ENCODE measurements at regions not wholly inside any gene's neighbourhood (a gene's known extent, or its start where the extent isn't known, plus 50 kb on each side); places are given as distances from the start of the nearest gene placed in this dataset.

DNA sequence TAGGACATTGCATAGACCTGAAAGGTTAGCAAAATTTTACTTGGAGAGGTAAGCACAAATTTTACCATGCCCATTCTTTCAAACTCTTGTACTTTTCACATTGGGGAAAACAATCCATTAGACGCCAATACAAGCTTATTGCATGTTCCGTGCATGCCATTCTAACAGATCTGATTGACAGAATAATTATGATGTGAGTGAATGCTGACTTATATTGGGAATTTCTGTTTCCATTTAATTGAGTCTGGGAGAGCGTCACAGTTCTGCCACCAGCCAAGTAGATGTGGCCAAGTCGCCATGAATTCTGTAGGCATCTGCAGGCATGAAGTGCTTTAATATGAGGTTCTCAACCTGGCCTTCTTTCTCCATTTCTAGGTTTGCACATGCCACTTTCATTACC is 1097.4 kb downstream of the VRK1 start:
- Histone ChIP-seq H3K27ac (ENCODE audit: extremely low read length, insufficient read depth, low read length) (no peak overlapping the region), H3K4me1 (ENCODE audit: insufficient read depth, low read length) (no peaks in the 10 kb centered on the region), H4K20me1 (ENCODE audit: insufficient read depth, low read length) (no peaks in the 10 kb centered on the region), H3K79me2 (ENCODE audit: insufficient read depth, low read length) (no peaks in the 10 kb centered on the region), H3K36me3 (replicated peaks in 1 of 2; ENCODE audit: control insufficient read depth in 1 of 2, insufficient read depth in 2 of 2, low read length in 2 of 2) (no peaks in the 10 kb centered on the region), H3K4me2 (ENCODE audit: low read depth, low read length) (no peak overlapping the region), H3K4me3 (replicated peaks in 1 of 3; ENCODE audit: insufficient read depth in 1 of 3, low read depth in 2 of 3, low read length in 3 of 3) (no peak overlapping the region), H3K9ac (ENCODE audit: insufficient read depth, low read depth, low read length) (no peak overlapping the region), H2AFZ (ENCODE audit: low read length) (no peak overlapping the region), H3K27me3 (ENCODE audit: control insufficient read depth in 1 of 2, insufficient read depth in 2 of 2, low read length in 2 of 2) (no peaks in the 10 kb centered on the region), H3K9me3 (ENCODE audit: low read length) (peaks cover 92% of the 10 kb centered on the region)
- BruUV-seq (replicated peaks): no TSS peak
- DNase-seq (ENCODE audit: low spot score) (no peak), ATAC-seq (no peak), FAIRE-seq (no peak)
- POLR2A ChIA-PET: no interaction called here
- intact Hi-C loops (cut with micrococcal nuclease; ENCODE audit: unreplicated experiment) (no loop called here), in situ Hi-C loops (cut with HindIII; ENCODE audit: extremely low pct_ligation_motif_present, low pct_unique_long_range_greater_than_20kb) (no loop called here)
- CTCF ChIA-PET (ENCODE audit: low intra/inter-chr PET ratio, low total read pairs): no interaction called here
- WGBS (ENCODE audit: low lambda C conversion rate): 24% methylated on average over 4 of the region's 4 CpGs
- TF ChIP-seq TEAD2 (CRISPR knock-in tag; IDR thresholded peaks at IDR 0.05): no peak
- TF ChIP-seq PAX8 (CRISPR knock-in tag; IDR thresholded peaks at IDR 0.05; ENCODE audit: borderline replicate concordance): no peak
- TF ChIP-seq ZFP36L1 (CRISPR knock-in tag; IDR thresholded peaks at IDR 0.05): no peak
- TF ChIP-seq PAF1 (CRISPR knock-in tag; IDR thresholded peaks at IDR 0.05): no peak
- no peak for TF ChIP-seq ZNF567 (CRISPR knock-in tag; IDR thresholded peaks at IDR 0.05; ENCODE audit: borderline replicate concordance)

DNA sequence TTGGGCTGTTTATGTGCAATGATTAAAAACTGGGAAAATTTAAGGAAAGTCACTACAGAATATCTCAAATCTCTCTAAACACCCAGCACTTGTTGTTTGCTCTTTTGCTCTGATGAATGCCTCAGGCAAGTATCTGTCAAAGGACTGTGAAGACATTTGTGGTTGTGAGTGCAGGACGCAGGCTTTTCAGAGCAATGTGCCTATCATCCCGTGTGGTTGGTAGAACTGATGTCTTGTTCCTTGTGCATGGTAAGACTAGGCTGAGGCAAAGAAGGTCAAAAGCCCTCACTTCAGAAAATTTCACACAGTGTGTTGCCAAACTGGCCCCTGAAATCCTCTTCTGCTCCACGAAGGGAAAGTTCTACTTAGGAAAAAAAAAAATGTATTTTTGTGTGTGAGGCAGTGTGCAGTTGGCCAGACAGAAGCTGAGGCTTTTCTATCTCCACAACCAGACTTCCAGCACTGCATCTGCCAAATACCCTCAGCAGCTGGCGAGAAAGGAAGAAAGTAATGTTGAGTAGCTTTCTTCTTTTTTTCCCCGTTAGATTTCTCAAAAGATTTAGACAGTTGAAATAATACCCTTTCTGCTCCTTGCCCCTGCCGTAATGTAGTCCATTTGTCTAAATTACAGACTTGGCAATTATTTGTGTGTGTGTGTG is 1103.1 kb downstream of the VRK1 start:
- Histone ChIP-seq H3K9me3 (ENCODE audit: low read length) (peaks cover 83% of the 10 kb centered on the region), H3K79me2 (ENCODE audit: insufficient read depth, low read length) (no peaks in the 10 kb centered on the region), H4K20me1 (ENCODE audit: insufficient read depth, low read length) (no peaks in the 10 kb centered on the region), H3K4me1 (ENCODE audit: insufficient read depth, low read length) (no peaks in the 10 kb centered on the region), H3K27me3 (ENCODE audit: control insufficient read depth in 1 of 2, insufficient read depth in 2 of 2, low read length in 2 of 2) (no peaks in the 10 kb centered on the region), H3K27ac (ENCODE audit: extremely low read length, insufficient read depth, low read length) (no peak overlapping the region), H3K4me3 (replicated peaks in 1 of 3; ENCODE audit: insufficient read depth in 1 of 3, low read depth in 2 of 3, low read length in 3 of 3) (no peak overlapping the region), H2AFZ (ENCODE audit: low read length) (no peak overlapping the region), H3K36me3 (replicated peaks in 1 of 2; ENCODE audit: control insufficient read depth in 1 of 2, insufficient read depth in 2 of 2, low read length in 2 of 2) (no peaks in the 10 kb centered on the region), H3K4me2 (ENCODE audit: low read depth, low read length) (no peak overlapping the region), H3K9ac (ENCODE audit: insufficient read depth, low read depth, low read length) (no peak overlapping the region)
- POLR2A ChIA-PET: no interaction called here
- intact Hi-C loops (cut with micrococcal nuclease; ENCODE audit: unreplicated experiment): no loop called here
- WGBS (ENCODE audit: low lambda C conversion rate): 17% methylated on average over 6 of the region's 6 CpGs
- BruUV-seq (replicated peaks): no TSS peak
- CTCF ChIA-PET (ENCODE audit: low intra/inter-chr PET ratio, low total read pairs): no interaction called here
- DNase-seq (ENCODE audit: low spot score): no peak
- FAIRE-seq: no peak
- in situ Hi-C loops (cut with HindIII; ENCODE audit: extremely low pct_ligation_motif_present, low pct_unique_long_range_greater_than_20kb): no loop called here
- ATAC-seq: no peak
- TF ChIP-seq GMEB2 (CRISPR knock-in tag; IDR thresholded peaks at IDR 0.05; ENCODE audit: low read depth) (no peak), ZNF354B (CRISPR knock-in tag; IDR thresholded peaks at IDR 0.05) (no peak), U2AF2 (IDR thresholded peaks at IDR 0.05; ENCODE audit: low read depth, low read length) (no peak), ZFYVE20 (CRISPR knock-in tag; IDR thresholded peaks at IDR 0.05; ENCODE audit: borderline replicate concordance, low read depth) (no peak), MTF2 (CRISPR knock-in tag; IDR thresholded peaks at IDR 0.05; ENCODE audit: borderline replicate concordance) (no peak), PCBP2 (optimal IDR thresholded peaks at IDR 0.05; ENCODE audit: low read depth, low read length, poor library complexity, severe bottlenecking) (no peak), POLR2AphosphoS5 (IDR thresholded peaks at IDR 0.05; ENCODE audit: low read depth, low read length) (no peak), MTF1 (CRISPR knock-in tag; IDR thresholded peaks at IDR 0.05) (no peak), SRSF1 (optimal IDR thresholded peaks at IDR 0.05; ENCODE audit: low read depth, low read length) (no peak), FOXK2 (IDR thresholded peaks at IDR 0.05) (no peak), ARID2 (CRISPR knock-in tag; IDR thresholded peaks at IDR 0.05; ENCODE audit: borderline replicate concordance) (no peak), ZNF782 (CRISPR knock-in tag; IDR thresholded peaks at IDR 0.05; ENCODE audit: borderline replicate concordance) (no peak), NFE2L2 (IDR thresholded peaks at IDR 0.05; ENCODE audit: low read length) (no peak)
- TF ChIP-seq, protein P1, sequence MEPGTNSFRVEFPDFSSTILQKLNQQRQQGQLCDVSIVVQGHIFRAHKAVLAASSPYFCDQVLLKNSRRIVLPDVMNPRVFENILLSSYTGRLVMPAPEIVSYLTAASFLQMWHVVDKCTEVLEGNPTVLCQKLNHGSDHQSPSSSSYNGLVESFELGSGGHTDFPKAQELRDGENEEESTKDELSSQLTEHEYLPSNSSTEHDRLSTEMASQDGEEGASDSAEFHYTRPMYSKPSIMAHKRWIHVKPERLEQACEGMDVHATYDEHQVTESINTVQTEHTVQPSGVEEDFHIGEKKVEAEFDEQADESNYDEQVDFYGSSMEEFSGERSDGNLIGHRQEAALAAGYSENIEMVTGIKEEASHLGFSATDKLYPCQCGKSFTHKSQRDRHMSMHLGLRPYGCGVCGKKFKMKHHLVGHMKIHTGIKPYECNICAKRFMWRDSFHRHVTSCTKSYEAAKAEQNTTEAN (CRISPR knock-in tag; conservative IDR thresholded peaks at IDR 0.05): no peak

Data from HepG2 (cell line).